Stimulated activated CD4-positive, alpha-beta T cell treated with anti-CD3 and anti-CD28 coated beads, Interleukin-4, amount 100 ng/mL, for 48 hours (primary cell): ENCODE measurements at regions not wholly inside any gene's neighbourhood (a gene's known extent, or its start where the extent isn't known, plus 50 kb on each side); places are given as distances from the start of the nearest gene placed in this dataset.
"Not testable (repeated sequence)": the region's sequence is repeated elsewhere in the genome, so short reads cannot be mapped to it uniquely, and the experiment has no call there.

Experiments
- DNase-seq, 2 donors: peaks; one replicate each; pipeline ENCODE4 v3.0.0-alpha.2; 2020; ENCODE audit warnings: low read depth in 2 of 2

DNA sequence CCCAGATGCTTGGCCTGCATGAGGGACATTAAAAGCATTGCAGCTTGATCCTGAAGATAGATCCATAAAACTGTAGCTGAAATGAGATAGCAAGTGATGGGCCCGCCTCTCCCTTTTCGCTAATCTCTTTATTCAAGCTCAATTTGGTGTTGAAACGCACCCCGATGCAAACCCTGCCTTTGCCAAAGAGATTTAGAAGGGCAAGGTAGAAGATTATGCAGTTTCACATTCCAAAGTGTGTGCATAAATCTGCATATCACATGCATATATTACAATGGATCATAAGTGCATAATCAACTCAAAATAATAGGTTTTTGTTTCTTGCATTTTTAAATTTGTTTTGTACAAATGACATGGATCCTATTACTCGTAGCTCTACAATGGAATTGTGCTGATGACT is 80.1 kb upstream of the SHANK2 start:
- no peak for DNase-seq

DNA sequence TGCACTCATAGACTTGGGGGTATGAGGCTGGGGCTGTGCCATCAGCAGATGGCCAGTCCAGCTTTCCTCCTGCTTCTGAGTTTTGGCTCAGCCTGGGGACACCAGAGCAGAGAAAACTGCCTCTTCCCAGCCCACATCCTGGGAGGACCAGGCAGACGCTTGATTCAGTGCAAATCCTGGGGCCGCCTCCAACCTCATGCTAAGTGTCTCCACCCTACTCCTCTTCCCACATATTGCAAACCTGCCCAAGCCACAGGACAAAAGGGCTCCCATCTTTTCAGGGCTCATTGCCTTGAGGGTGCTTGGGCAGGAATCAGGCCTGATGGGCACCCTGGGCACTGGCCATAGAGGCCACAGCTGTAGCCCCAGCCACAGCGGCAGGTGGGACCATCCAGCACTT is 79.7 kb upstream of the SHANK2 start:
- no peak for DNase-seq

- DNase-seq: no peak
These were observed 79.3 kb upstream of the SHANK2 start for GRCh38 chr11:71331631-71332030.

- DNase-seq: no peak
These were observed 78.6 kb upstream of the SHANK2 start for GRCh38 chr11:71330996-71331395.

DNA sequence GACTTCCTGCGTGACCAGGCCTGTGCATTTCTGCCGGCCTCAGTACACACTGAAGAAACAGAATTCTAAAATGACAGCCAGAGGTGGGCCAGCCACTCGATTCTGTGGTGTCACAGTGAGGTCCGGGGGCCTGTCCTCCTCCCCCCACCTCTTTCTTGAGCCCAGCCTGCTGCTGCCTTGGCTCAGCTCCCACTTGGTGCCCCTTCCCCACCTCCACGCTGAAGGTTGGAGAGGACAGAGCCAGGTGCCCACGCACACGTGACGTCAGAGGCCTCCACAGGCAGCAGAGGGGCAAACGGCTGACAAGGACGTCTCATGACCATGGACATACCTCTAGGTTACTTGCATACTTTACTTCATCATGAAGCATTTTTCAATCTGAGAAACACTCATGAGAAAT is 78.0 kb upstream of the SHANK2 start:
- DNase-seq: no peak

DNA sequence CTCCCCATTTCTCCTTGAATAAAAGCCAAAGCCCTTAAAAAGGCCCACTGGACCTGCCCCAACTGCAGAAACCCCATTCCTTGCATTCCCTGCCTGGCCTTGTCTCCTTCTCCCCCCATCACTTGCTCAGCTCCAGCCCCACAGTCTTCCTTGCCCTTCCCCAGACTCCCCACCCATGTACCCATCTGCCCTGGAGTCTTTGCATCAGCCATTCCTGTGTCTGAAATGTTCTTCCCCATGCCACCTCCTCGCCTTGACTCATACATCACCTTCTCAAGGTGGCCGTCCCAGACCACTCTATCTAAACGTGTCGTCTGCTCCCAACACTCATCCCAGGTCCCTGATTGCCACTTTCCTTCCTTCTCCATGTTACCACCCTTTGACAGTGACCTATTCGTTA is 77.4 kb upstream of the SHANK2 start:
- DNase-seq: no peak

DNA sequence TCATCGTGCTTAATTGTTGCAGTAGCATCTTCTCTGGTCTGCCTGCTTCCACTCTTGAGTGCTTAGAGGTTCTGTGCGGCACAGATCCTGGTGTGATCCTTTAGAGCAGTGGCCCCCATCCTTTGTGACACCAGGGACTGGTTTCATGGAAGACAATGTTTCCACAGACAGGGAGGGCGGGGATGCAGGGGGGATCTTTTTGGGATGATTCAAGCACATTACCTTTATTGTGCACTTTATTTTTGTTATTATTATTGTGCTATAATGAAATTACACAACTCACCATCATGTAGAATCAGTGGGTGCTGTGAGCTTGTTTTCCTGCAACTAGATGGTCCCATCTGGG is 76.8 kb upstream of the SHANK2 start:
- no peak for DNase-seq

GRCh38 chr11:71327156-71328085 is 75.0 kb upstream of the SHANK2 start:
- DNase-seq: no peak

DNA sequence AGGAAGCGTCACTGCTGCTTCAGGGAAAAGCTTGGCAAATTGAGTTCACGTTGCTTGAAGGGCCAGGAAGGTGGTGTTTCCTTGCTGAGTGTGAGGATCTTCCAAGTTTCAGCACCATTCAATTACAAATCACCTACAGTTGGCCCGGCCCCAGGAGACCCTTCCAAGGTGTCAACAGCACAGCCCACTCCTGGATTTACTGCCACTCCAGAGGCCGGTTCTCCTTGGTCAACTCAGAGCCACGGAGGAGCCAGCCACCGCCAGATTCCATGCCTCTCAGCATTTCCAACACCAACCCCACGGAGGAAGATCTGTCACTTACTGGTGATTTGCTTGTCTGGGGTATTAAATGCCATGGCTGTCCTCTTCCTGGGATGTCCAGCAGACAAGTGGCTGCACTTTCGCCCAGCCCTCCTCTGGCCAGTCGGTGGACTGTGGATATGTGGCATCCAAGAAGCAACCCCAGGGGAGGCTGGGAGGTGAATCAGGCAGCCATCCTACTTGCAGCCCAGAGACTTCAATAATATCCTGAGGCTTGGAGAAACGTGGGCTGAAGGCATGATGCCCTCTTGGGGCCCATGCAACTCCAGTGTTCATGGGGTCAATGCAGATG is 74.1 kb upstream of the SHANK2 start:
- DNase-seq: no peak

- DNase-seq: no peak
These were observed 73.3 kb upstream of the SHANK2 start for GRCh38 chr11:71325418-71326327.

DNA sequence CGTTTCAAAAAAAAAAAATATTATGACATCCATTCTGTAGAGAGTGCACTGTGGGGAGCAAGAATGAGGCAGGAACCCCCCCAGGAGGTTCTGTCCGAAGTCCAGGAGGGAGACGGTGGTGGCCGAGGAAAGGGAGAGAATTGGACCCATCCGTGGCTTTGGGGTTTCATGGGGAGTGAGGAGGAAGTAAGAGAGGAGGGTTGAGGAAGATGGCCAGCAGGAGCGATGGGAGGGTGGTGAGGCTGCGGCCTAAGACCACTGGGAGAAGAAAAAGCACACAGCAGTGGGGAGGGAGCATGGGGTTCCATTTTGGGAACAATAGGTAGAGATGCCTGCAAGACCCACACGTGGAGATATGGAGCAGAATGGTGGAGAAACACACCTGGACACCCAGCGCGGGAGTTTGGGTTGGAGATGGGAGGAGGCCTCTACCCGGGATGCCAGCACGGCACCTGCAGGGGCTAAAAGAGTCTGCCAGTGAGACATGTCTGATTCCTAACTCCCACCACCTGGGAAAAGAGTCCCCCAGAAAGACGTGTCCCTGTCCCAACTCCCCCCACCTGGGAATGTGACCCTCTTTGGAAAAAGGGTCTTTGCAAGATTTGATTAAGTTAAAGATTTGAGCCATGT is 72.5 kb upstream of the SHANK2 start:
- DNase-seq: no peak

DNA sequence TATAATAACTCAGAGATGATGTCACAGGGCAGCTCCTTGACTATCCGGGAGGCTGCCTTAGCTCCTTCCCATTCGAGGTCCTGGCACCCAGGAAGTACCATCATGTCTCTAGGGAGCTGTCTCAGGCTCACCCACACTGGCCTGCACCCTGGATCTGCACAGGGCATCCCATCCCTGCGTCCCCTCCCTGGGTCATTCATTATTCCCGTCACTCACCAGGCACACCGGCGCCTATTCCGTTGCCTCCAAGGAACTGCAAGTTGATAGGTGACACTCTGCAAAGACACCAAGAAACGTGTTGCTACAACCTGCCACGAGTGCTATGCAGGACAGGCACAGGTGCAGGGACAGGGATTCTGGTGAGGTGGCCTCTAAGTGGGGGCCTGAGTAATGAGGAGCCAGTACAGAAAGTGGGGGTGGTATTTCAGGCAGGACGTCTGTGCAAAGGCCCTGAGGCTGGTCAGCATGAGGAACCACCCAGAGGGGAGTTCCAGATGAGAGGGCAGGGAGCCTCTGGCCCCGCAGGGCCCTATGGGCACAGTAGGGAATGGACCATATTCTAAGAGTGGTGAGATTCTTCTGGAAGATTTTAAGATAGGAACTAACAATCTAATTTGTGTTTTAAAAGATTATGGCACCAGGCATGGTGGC is 71.6 kb upstream of the SHANK2 start:
- no peak for DNase-seq

- no peak for DNase-seq
These were observed 70.6 kb upstream of the SHANK2 start for GRCh38 chr11:71322861-71323582.

- no peak for DNase-seq
These were observed 69.9 kb upstream of the SHANK2 start for GRCh38 chr11:71322192-71322735.

DNA sequence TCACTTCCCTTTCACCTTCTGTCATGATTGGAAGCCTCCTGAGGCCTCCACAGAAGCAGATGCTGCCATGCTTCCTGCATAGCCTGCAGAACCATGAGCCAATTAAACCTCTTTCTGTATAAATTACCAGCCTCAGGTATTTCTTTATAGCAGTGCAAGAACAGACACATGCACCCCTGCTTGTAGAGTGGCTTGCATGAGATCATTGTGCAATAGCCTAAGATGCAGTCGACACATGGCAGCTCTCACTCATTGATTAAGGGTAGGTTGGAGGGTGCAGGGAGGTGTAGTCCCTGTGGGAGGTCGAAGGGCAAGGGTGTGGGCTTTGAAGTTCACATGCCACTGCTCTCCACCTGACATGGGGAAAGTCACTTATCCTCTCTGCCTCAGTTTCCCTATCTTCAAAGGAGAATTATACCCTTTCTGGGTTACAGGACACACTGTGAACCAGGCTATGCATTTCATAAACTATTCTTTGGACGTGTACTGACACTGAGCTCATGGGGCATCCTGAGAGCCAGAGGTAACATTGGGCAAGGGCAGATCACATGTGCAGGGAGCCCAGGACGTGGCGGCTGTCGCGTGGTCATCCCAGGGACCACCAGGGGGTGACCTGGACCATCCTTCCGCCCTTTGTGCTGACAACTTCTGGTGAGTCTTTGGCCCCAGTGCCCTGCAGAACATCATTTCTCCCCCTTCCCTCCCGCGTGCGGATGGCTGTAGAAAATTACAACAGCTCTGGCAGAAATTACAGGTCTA is 69.2 kb upstream of the SHANK2 start:
- no peak for DNase-seq

DNA sequence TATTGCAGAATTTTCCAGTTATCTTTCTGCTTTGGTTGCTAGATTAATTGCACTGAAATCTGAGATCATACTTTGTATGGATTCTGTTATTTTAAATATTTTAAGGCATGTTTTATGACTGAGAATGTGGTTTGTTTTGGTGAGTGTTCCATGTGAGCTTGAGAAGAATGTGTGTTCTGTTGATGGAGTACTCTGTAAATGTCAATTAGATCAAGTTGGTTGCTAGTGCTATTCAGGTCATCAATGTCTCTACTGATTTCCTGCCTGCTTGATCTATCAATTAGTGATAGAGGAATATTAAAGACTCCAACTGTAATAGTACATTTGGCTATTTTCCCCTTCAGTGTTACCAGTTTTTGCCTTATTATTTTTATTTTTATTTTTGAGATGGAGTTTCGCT is 64.3 kb upstream of the SHANK2 start:
- DNase-seq: no peak

DNA sequence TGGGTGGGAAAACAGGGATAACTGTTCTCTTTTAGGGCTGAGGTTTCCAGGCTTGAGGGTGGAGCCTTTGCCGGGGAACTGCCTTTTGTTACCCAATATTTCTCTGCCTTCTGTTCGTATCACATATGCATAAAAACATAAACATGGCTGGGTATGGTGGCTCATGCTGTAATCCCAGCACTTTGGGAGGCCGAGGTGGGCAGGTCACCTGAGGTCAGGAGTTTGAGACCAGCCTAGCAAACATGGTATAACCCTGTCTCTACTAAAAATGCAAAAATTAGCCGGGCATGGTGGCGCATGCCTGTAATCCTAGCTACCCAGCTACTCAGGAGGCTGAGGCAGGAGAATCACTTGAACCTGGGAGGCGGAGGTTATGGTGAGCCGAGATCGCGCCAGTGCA is 60.2 kb upstream of the SHANK2 start:
- not testable (repeated sequence) for DNase-seq

DNA sequence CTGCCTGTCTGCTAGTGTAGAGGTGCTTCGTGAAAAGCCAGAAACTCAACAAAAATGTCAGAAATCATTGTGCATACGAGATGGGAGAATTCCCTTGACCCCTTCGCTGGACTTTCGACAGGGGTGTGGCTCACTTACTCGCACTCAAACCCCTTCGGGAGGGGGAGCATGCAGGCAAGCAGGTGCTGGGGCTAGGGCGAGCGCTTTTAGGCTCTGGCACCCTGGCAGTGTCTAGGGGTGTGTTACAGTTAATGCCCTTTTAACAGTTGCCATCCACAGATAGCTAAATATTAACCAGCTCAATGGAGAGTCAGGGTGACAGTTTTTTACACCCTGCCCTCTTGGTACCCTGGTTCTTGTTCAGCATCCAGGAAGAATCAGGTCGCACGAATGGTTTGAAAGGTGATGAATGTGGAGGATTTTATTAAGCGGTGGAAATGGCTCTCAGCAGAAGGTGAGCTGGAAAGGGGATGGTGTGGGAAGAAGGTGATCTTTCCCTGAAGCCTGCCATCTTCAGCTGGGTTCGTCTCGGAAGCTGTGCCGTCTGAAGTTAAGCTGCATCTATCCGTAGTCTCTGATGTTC is 59.6 kb upstream of the SHANK2 start:
- DNase-seq: no peak

GRCh38 chr11:71311176-71311925 is 59.0 kb upstream of the SHANK2 start:
- no peak for DNase-seq
